Osteocyte (in vitro differentiated cells): ENCODE measurements at regions not wholly inside any gene's neighbourhood (a gene's known extent, or its start where the extent isn't known, plus 50 kb on each side); places are given as distances from the start of the nearest gene placed in this dataset.

Source experiments
- DNase-seq: peaks from one replicate; pipeline ENCODE4 v3.0.0; 2021; ENCODE audit warnings: mixed read lengths; ENCODE audit not compliant: unreplicated experiment; ENCODE audit errors: extremely low spot score
- H3K27ac Mint-ChIP-seq: one replicate; pipeline ENCODE4 v1.8.0; 2021; ENCODE audit warnings: mild to moderate bottlenecking, mixed read lengths; ENCODE audit not compliant: unreplicated experiment
- H3K27me3 Mint-ChIP-seq: one replicate; pipeline ENCODE4 v1.8.0; 2021; ENCODE audit warnings: mixed read lengths; ENCODE audit not compliant: unreplicated experiment
- H3K36me3 Mint-ChIP-seq: one replicate; pipeline ENCODE4 v1.8.0; 2021; ENCODE audit warnings: mixed read lengths; ENCODE audit not compliant: unreplicated experiment
- H3K4me1 Mint-ChIP-seq: one replicate; pipeline ENCODE4 v1.8.0; 2021; ENCODE audit warnings: mixed read lengths; ENCODE audit not compliant: unreplicated experiment
- H3K4me3 Mint-ChIP-seq: one replicate; pipeline ENCODE4 v1.8.0; 2021; ENCODE audit warnings: mild to moderate bottlenecking, moderate library complexity, mixed read lengths; ENCODE audit not compliant: unreplicated experiment
- H3K9me3 Mint-ChIP-seq: one replicate; pipeline ENCODE4 v1.8.0; 2021; ENCODE audit warnings: mixed read lengths; ENCODE audit not compliant: unreplicated experiment
- TF ChIP-seq, protein P1 (sequence below): fragments of 200-600 bp; sonication (generic); IDR thresholded peaks from 2 replicates; pipeline ENCODE4 v1.5.0; 2021; ENCODE audit warnings: antibody characterized with exemption, mild to moderate bottlenecking, moderate library complexity

DNA sequence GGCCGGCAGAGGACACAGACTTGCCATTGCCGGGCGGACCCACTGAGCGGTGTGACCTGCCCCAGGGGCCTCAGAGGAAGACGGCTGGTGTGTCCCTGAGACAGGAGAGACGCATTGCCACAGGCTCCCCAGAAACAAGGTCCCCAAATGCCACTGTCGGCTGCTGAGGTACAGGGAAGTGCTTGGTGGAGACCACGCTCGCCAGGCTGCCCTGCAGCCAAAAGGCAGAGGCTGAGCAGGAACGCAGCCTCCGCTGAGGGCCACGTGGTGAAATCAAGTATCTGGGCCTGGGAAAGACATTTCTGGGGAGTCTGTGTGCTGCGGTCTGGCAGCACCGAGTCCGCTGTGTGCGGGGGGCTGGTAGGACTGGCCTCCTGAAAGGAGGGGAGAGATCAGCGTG is 794.9 kb downstream of the BRD1 start:
- TF ChIP-seq, protein P1, sequence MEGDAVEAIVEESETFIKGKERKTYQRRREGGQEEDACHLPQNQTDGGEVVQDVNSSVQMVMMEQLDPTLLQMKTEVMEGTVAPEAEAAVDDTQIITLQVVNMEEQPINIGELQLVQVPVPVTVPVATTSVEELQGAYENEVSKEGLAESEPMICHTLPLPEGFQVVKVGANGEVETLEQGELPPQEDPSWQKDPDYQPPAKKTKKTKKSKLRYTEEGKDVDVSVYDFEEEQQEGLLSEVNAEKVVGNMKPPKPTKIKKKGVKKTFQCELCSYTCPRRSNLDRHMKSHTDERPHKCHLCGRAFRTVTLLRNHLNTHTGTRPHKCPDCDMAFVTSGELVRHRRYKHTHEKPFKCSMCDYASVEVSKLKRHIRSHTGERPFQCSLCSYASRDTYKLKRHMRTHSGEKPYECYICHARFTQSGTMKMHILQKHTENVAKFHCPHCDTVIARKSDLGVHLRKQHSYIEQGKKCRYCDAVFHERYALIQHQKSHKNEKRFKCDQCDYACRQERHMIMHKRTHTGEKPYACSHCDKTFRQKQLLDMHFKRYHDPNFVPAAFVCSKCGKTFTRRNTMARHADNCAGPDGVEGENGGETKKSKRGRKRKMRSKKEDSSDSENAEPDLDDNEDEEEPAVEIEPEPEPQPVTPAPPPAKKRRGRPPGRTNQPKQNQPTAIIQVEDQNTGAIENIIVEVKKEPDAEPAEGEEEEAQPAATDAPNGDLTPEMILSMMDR: no peak
- H3K27me3 Mint-ChIP-seq: peaks cover 9% of the 10 kb centered on the region
- no peaks in the 10 kb centered on the region for H3K4me1 Mint-ChIP-seq
- H3K4me3 Mint-ChIP-seq: no peak overlapping the region
- no peaks in the 10 kb centered on the region for H3K36me3 Mint-ChIP-seq
- no peaks in the 10 kb centered on the region for H3K9me3 Mint-ChIP-seq
- no peak for DNase-seq
- no peak overlapping the region for H3K27ac Mint-ChIP-seq

DNA sequence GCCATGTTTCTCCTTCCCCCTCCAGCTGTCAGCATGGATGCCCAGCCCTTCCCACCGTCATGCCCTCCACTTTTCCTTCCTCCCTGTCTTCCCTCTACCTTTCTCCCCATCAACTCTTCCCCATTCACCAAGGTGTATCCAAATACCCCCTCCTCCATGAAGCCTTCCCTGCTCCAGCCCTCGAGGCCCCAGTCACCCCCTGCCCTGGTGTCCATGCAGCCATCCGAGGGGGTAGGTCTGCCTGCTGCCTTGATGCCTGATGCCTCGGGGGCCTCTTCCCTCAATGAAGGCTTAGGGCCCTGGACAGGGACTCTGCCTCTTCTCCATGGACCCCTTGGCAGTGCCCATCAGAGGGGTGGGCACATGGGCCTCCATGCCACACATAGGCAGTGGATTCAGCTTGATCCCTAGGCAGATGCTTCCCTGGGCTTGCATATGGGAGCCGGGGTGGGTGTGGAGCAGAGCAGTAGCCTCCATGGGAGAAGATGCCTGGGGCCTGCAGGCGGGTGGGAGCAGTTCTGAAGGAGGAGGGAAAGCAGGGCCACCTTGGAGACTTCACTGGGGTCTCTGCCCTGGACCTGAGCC is 795.8 kb downstream of the BRD1 start:
- peaks cover 9% of the 10 kb centered on the region for H3K27me3 Mint-ChIP-seq
- no peaks in the 10 kb centered on the region for H3K36me3 Mint-ChIP-seq
- H3K4me3 Mint-ChIP-seq: no peak overlapping the region
- DNase-seq: no peak
- no peaks in the 10 kb centered on the region for H3K9me3 Mint-ChIP-seq
- no peaks in the 10 kb centered on the region for H3K4me1 Mint-ChIP-seq
- TF ChIP-seq, protein P1: no peak
- H3K27ac Mint-ChIP-seq: no peak overlapping the region

- H3K4me3 Mint-ChIP-seq: no peak overlapping the region
- TF ChIP-seq, protein P1: no peak
- DNase-seq: no peak
- no peaks in the 10 kb centered on the region for H3K9me3 Mint-ChIP-seq
- H3K27ac Mint-ChIP-seq: no peak overlapping the region
- no peaks in the 10 kb centered on the region for H3K4me1 Mint-ChIP-seq
- peaks cover 9% of the 10 kb centered on the region for H3K27me3 Mint-ChIP-seq
- H3K36me3 Mint-ChIP-seq: no peaks in the 10 kb centered on the region
Observed at GRCh38 chr22:49028111-49028510, 799.6 kb downstream of the BRD1 start.

DNA sequence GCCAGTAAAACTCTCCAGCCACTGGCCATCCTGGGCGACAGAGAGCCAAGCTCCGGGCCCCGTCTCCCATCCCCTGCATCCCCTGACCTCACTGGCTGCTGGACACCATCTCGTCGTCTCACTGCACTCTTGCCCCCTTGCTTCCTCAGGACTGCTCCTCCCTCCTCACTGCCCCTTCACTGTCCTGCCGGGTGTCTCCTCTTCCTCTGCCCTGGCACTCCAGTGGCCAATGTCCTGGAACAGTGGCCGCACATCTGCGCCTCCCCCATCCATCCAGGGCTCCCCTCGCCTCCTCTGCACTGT is 800.4 kb downstream of the BRD1 start:
- DNase-seq: no peak
- Mint-ChIP-seq H3K4me3 (no peak overlapping the region), H3K9me3 (no peaks in the 10 kb centered on the region), H3K27me3 (peaks cover 7% of the 10 kb centered on the region), H3K4me1 (no peaks in the 10 kb centered on the region), H3K27ac (no peak overlapping the region), H3K36me3 (no peaks in the 10 kb centered on the region)
- TF ChIP-seq, protein P1: no peak

DNA sequence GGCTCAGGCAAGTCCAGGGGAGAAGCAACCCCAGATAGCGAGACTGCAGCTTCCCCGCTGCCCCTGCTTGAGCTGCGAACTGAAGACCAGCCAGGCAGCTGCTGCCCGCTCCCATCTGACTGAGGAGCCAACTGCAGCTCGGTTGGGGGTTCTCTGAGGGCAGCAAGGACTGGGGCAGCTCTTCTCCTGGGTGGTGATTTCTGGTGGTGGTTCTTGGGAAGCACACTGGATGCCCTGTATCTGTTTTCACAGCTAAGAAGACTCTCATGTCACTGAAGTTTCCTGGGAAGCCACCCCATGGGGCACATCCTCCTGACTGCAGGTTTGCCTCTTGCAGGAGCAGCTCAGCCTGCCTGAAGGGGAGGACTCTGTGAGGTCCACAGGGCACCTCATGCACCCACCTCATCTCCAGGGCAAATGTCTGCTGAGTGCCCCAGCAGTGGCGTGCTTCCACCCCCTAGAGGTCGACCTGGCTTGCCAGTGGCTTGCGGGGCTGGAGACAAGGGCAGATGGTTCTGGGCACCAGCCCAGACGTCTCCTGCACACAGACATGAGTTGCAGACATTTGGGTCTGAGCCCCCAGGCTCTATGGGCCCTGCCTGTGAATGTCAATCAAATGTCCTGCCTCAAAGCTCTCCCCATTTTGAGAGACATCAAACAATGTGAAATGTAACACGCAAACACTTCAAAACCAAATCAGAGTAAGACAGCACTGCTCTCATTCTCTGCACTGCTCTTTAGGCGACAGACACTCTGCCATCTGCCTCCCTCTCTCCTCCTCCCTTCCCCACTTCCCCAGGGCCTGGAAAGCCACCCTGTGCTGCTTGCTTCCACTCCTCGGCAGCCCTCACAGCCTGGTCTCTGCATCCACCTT is 800.9 kb downstream of the BRD1 start:
- H3K9me3 Mint-ChIP-seq: no peaks in the 10 kb centered on the region
- peaks cover 3% of the 10 kb centered on the region for H3K27me3 Mint-ChIP-seq
- no peaks in the 10 kb centered on the region for H3K36me3 Mint-ChIP-seq
- DNase-seq: no peak
- no peaks in the 10 kb centered on the region for H3K4me1 Mint-ChIP-seq
- H3K27ac Mint-ChIP-seq: no peak overlapping the region
- TF ChIP-seq, protein P1: no peak
- H3K4me3 Mint-ChIP-seq: no peak overlapping the region
